ENCODE measurements at regions not wholly inside any gene's neighbourhood (a gene's known extent, or its start where the extent isn't known, plus 50 kb on each side); places are given as distances from the start of the nearest gene placed in this dataset.

DNA sequence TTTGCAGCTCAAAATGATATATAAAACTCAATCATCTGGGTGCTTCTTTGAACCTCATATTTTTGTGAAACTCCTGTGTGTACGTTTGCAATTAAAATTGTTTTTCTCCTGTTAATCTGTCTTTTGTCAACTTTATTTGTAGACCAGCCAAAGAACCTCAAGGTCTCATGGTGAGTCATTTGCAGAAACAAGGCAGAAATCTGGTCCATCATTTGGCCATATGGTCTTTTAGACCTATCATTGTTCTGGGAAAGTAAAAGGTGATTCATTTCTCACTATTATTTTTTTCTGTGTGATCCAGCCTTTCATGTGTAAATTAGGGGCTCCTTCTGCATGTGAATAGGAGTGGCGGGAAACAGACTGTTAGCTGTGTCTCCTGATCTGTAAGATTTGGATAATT lies 399.1 kb upstream of the DDI1 start:
- Histone ChIP-seq H3K79me2 (ENCODE audit: insufficient read depth, low read length) (no peaks in the 10 kb centered on the region), H3K27ac (ENCODE audit: extremely low read length, insufficient read depth, low read length) (no peak overlapping the region), H3K4me1 (ENCODE audit: insufficient read depth, low read length) (no peaks in the 10 kb centered on the region), H4K20me1 (ENCODE audit: insufficient read depth, low read length) (no peaks in the 10 kb centered on the region), H3K4me2 (ENCODE audit: low read depth, low read length) (no peak overlapping the region), H3K4me3 (replicated peaks in 1 of 3; ENCODE audit: insufficient read depth in 1 of 3, low read depth in 2 of 3, low read length in 3 of 3) (no peak overlapping the region), H3K27me3 (ENCODE audit: control insufficient read depth in 1 of 2, insufficient read depth in 2 of 2, low read length in 2 of 2) (no peaks in the 10 kb centered on the region), H3K9ac (ENCODE audit: insufficient read depth, low read depth, low read length) (no peak overlapping the region), H3K9me3 (ENCODE audit: low read length) (no peaks in the 10 kb centered on the region), H2AFZ (ENCODE audit: low read length) (no peak overlapping the region), H3K36me3 (replicated peaks in 1 of 2; ENCODE audit: control insufficient read depth in 1 of 2, insufficient read depth in 2 of 2, low read length in 2 of 2) (no peaks in the 10 kb centered on the region)
- ChIA-PET POLR2A (no interaction called here), CTCF (ENCODE audit: low intra/inter-chr PET ratio, low total read pairs) (no interaction called here)
- FAIRE-seq (no peak), DNase-seq (ENCODE audit: low spot score) (no peak), ATAC-seq (no peak)
- TF ChIP-seq DNMT3B (CRISPR knock-in tag; conservative IDR thresholded peaks at IDR 0.05) (no peak), ETV6 (CRISPR knock-in tag; conservative IDR thresholded peaks at IDR 0.05) (no peak), SMAD3 (CRISPR knock-in tag; IDR thresholded peaks at IDR 0.05) (no peak), ZNF205 (CRISPR knock-in tag; IDR thresholded peaks at IDR 0.05) (no peak), ZNF782 (CRISPR knock-in tag; IDR thresholded peaks at IDR 0.05; ENCODE audit: borderline replicate concordance) (no peak)
- TF ChIP-seq, protein P1, sequence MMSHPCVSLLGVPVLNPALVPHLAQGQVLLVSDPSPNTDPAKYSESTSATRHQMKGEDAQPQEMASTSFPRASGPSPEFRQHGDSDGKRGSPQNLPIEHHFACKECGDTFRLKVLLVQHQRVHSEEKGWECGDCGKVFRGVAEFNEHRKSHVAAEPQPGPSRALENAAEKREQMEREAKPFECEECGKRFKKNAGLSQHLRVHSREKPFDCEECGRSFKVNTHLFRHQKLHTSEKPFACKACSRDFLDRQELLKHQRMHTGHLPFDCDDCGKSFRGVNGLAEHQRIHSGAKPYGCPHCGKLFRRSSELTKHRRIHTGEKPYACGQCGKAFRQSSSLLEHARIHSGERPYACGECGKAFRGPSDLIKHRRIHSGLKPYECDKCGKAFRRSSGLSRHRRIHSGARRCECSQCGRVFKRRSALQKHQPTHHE (CRISPR knock-in tag; IDR thresholded peaks at IDR 0.05; ENCODE audit: borderline replicate concordance) = no peak
- TF ChIP-seq, protein P2, sequence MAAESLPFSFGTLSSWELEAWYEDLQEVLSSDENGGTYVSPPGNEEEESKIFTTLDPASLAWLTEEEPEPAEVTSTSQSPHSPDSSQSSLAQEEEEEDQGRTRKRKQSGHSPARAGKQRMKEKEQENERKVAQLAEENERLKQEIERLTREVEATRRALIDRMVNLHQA (CRISPR knock-in tag; IDR thresholded peaks at IDR 0.05) = no peak
- TF ChIP-seq, protein P3, sequence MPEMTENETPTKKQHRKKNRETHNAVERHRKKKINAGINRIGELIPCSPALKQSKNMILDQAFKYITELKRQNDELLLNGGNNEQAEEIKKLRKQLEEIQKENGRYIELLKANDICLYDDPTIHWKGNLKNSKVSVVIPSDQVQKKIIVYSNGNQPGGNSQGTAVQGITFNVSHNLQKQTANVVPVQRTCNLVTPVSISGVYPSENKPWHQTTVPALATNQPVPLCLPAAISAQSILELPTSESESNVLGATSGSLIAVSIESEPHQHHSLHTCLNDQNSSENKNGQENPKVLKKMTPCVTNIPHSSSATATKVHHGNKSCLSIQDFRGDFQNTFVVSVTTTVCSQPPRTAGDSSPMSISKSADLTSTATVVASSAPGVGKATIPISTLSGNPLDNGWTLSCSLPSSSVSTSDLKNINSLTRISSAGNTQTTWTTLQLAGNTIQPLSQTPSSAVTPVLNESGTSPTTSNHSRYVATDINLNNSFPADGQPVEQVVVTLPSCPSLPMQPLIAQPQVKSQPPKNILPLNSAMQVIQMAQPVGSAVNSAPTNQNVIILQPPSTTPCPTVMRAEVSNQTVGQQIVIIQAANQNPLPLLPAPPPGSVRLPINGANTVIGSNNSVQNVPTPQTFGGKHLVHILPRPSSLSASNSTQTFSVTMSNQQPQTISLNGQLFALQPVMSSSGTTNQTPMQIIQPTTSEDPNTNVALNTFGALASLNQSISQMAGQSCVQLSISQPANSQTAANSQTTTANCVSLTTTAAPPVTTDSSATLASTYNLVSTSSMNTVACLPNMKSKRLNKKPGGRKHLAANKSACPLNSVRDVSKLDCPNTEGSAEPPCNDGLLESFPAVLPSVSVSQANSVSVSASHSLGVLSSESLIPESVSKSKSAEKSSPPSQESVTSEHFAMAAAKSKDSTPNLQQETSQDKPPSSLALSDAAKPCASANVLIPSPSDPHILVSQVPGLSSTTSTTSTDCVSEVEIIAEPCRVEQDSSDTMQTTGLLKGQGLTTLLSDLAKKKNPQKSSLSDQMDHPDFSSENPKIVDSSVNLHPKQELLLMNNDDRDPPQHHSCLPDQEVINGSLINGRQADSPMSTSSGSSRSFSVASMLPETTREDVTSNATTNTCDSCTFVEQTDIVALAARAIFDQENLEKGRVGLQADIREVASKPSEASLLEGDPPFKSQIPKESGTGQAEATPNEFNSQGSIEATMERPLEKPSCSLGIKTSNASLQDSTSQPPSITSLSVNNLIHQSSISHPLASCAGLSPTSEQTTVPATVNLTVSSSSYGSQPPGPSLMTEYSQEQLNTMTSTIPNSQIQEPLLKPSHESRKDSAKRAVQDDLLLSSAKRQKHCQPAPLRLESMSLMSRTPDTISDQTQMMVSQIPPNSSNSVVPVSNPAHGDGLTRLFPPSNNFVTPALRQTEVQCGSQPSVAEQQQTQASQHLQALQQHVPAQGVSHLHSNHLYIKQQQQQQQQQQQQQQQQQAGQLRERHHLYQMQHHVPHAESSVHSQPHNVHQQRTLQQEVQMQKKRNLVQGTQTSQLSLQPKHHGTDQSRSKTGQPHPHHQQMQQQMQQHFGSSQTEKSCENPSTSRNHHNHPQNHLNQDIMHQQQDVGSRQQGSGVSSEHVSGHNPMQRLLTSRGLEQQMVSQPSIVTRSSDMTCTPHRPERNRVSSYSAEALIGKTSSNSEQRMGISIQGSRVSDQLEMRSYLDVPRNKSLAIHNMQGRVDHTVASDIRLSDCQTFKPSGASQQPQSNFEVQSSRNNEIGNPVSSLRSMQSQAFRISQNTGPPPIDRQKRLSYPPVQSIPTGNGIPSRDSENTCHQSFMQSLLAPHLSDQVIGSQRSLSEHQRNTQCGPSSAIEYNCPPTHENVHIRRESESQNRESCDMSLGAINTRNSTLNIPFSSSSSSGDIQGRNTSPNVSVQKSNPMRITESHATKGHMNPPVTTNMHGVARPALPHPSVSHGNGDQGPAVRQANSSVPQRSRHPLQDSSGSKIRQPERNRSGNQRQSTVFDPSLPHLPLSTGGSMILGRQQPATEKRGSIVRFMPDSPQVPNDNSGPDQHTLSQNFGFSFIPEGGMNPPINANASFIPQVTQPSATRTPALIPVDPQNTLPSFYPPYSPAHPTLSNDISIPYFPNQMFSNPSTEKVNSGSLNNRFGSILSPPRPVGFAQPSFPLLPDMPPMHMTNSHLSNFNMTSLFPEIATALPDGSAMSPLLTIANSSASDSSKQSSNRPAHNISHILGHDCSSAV (CRISPR knock-in tag; IDR thresholded peaks at IDR 0.05; ENCODE audit: borderline replicate concordance) = no peak
- TF ChIP-seq, protein P4, sequence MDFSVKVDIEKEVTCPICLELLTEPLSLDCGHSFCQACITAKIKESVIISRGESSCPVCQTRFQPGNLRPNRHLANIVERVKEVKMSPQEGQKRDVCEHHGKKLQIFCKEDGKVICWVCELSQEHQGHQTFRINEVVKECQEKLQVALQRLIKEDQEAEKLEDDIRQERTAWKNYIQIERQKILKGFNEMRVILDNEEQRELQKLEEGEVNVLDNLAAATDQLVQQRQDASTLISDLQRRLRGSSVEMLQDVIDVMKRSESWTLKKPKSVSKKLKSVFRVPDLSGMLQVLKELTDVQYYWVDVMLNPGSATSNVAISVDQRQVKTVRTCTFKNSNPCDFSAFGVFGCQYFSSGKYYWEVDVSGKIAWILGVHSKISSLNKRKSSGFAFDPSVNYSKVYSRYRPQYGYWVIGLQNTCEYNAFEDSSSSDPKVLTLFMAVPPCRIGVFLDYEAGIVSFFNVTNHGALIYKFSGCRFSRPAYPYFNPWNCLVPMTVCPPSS (IDR thresholded peaks at IDR 0.05) = no peak
- WGBS (ENCODE audit: low lambda C conversion rate) = 2% methylated on average over 2 of the region's 2 CpGs
- no TSS peak for BruUV-seq (replicated peaks)
- in situ Hi-C loops (cut with HindIII; ENCODE audit: extremely low pct_ligation_motif_present, low pct_unique_long_range_greater_than_20kb) (no loop called here), intact Hi-C loops (cut with micrococcal nuclease; ENCODE audit: unreplicated experiment) (no loop called here)

All from HepG2 (cell line).